Right atrium auricular region (tissue), 2 donors: ENCODE measurements at regions not wholly inside any gene's neighbourhood (a gene's known extent, or its start where the extent isn't known, plus 50 kb on each side); places are given as distances from the start of the nearest gene placed in this dataset.

Source experiments
- DNase-seq: peaks from one replicate; pipeline ENCODE4 v3.0.0-alpha.2; 2019; ENCODE audit warnings: low spot score
- H3K27ac ChIP-seq, 2 donors: fragments of 200-600 bp; sonication (generic); 1 replicate in 1 of 2; 2 replicates in 1 of 2; pipeline ENCODE4 v1.5.1; 2016 to 2019
- H3K27me3 ChIP-seq, 2 donors: fragments of 200-600 bp; sonication (generic); one replicate each; pipeline versions ENCODE4 v1.5.1 to v1.6.0; 2017 to 2019
- H3K36me3 ChIP-seq: fragments of 200-600 bp; sonication (generic); one replicate; pipeline ENCODE4 v1.5.1; 2016
- H3K4me1 ChIP-seq, 2 donors: fragments of 200-600 bp; sonication (generic); one replicate each; pipeline versions ENCODE4 v1.5.1 to v1.6.0; 2017 to 2019
- H3K4me3 ChIP-seq, 2 donors: fragments of 200-600 bp; sonication (generic); 1 replicate in 1 of 2; 2 replicates in 1 of 2; pipeline ENCODE4 v1.5.1; 2017 to 2019; ENCODE audit warnings: mild to moderate bottlenecking in 1 of 2, moderate library complexity in 1 of 2
- H3K9me3 ChIP-seq, 2 donors: fragments of 200-600 bp; sonication (generic); one replicate each; pipeline ENCODE4 v1.5.1; 2019
- TF ChIP-seq, protein P1 (sequence below), 2 donors: fragments of 200-600 bp; sonication (generic); IDR thresholded peaks; one replicate each; pipeline ENCODE4 v1.5.1; 2019; ENCODE audit warnings: antibody characterized with exemption in 2 of 2

DNA sequence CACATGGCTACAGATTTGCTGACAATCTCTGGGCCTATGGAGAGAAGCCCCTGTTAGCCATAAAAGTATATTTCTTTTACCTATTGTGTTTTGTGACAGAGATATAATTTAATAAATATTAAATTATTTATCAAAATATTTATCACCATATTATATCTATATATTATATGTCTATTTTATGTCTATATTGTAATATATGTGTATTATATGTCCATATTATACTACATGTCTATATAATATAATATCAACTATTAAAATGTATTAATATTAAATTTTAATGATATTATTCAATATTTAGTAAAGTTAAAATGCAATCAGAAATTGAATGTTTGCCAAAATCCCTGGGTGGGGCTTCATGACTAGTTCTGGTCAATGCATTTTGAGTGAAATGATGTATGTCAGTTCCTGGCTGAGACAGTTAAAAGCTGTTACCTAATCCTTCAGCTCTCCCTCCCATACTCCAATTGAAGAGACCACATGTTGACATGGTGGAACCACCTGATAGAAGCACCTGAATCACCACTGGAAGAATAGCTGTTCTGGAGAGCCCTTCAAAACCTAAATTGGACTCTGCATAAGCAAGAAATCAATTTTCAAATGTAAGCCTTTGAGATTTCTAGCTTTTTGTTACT is 357.3 kb upstream of the DDHD1 start:
- Histone ChIP-seq H3K9me3 (no peaks in the 10 kb centered on the region), H3K36me3 (no peaks in the 10 kb centered on the region), H3K27ac (peak overlapping the region; percentile 48 to 66), H3K4me1 (no peaks in the 10 kb centered on the region), H3K27me3 (no peaks in the 10 kb centered on the region), H3K4me3 (no peak overlapping the region)
- no peak for DNase-seq
- TF ChIP-seq, protein P1, sequence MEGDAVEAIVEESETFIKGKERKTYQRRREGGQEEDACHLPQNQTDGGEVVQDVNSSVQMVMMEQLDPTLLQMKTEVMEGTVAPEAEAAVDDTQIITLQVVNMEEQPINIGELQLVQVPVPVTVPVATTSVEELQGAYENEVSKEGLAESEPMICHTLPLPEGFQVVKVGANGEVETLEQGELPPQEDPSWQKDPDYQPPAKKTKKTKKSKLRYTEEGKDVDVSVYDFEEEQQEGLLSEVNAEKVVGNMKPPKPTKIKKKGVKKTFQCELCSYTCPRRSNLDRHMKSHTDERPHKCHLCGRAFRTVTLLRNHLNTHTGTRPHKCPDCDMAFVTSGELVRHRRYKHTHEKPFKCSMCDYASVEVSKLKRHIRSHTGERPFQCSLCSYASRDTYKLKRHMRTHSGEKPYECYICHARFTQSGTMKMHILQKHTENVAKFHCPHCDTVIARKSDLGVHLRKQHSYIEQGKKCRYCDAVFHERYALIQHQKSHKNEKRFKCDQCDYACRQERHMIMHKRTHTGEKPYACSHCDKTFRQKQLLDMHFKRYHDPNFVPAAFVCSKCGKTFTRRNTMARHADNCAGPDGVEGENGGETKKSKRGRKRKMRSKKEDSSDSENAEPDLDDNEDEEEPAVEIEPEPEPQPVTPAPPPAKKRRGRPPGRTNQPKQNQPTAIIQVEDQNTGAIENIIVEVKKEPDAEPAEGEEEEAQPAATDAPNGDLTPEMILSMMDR (IDR thresholded peaks at IDR 0.05): no peak

DNA sequence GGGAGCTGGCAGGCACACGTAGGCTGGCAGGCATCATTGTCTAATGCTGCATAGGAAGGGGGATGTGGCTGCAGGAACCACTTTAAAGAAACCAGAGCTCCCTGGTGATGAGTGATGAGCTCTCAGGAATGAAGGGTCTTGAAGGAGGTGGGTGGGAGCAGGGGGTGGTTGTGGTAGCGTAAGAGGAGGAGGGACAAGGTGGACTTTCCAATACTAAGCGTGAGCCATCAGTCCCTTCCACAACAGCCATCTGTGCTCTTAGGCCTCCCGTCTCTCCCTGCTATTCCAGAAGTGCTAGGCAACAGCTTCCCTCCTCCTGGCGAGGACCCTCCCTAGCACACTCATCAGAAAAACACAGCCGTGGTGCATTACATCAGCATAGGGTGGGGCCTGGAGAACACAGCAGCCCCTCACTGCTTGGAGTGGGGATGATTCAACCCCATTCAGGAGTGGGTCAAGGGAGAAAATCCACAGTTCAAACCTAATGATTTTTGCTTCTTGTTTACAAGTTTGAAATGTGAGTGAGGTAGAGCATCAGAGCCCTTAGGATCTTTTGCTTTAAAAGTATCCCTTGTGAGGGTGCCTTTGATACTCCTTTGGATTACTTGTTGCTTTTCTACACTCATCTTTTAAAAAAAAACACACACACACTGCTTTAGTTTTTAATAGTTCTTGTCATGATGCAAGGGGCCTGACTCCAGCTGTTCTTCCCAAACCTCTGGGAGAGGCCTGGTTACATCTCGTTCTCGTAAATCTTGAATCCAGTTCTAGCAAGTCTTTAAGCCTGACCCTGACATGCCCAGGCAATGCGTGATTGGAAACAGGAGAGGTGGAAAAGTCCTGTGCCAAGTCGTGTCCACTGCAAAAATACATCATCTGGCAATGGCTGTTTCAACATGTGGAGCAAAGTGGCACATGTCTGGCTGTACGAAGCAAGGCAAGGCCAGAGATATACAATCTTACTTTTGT is 356.4 kb upstream of the DDHD1 start:
- H3K27ac ChIP-seq: peak overlapping the region; percentile 48 to 66
- H3K36me3 ChIP-seq: no peaks in the 10 kb centered on the region
- H3K4me3 ChIP-seq: no peak overlapping the region
- no peaks in the 10 kb centered on the region for H3K27me3 ChIP-seq
- TF ChIP-seq, protein P1 (IDR thresholded peaks at IDR 0.05): no peak
- H3K4me1 ChIP-seq: no peaks in the 10 kb centered on the region
- H3K9me3 ChIP-seq: no peaks in the 10 kb centered on the region
- DNase-seq: peak; percentile 72

DNA sequence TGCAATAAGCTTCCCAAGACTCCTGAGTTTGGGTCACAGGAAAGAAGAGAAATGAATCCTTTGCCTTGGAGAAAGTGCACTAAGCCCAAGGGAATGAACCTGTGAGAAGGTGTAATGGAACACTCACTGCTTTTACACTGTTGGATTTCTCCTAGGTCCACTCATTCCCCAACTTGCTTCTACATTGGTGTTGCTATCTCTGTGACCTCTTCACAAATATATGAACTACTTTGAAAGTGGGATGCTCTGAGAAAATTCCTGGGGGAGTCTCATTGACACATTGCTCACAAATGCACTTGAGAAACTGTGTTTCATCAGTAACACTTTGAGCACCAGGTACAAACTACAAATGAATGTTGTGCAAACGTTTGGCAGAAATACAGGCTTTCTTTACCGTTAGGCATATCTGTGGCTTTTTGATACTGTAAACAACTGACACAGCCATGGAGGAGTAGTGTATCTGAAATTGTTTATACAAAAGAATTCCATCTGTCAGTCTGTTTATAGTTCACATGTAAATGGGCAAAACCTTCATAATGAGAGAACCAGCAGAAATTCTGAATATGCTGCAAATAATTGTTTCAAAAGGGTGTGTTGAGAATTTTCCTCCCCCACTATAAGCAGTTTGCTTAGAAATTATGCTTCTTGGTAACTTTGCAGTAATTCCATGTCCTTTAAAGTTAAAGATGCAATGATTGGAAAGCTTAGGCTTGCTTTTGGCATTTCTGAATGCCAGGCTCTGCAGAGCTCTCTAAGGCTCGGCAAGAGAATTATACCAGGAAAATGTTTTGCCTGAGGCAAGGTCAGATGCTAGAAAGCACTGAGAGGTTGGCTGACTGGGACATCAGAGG is 348.5 kb upstream of the DDHD1 start:
- no peak overlapping the region for H3K27ac ChIP-seq
- no peaks in the 10 kb centered on the region for H3K4me1 ChIP-seq
- TF ChIP-seq, protein P1 (IDR thresholded peaks at IDR 0.05): no peak
- DNase-seq: no peak
- peaks cover 3 to 13% of the 10 kb centered on the region in 2 donors for H3K9me3 ChIP-seq
- no peak overlapping the region for H3K4me3 ChIP-seq
- no peaks in the 10 kb centered on the region for H3K27me3 ChIP-seq
- no peaks in the 10 kb centered on the region for H3K36me3 ChIP-seq

DNA sequence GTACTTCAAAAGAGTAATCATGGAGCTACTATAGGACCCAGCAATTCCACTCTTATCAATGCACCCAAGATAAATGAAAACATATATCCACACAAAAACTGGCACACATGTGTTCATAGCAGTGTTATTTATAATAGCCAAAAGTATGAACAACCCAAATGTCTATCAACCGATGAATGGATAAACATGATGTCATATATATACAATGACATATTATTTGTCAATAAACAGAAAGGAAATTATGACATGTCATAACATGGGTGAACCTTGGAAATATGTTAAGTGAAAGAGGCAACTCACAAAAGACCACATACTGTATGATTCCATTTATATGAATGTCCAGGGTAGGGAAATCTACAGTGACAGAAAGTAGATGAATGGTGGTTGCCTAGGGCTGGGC is 347.1 kb upstream of the DDHD1 start:
- DNase-seq: no peak
- Histone ChIP-seq H3K27ac (no peak overlapping the region), H3K4me3 (no peak overlapping the region), H3K4me1 (no peaks in the 10 kb centered on the region), H3K27me3 (no peaks in the 10 kb centered on the region), H3K9me3 (peaks cover 3 to 13% of the 10 kb centered on the region in 2 donors), H3K36me3 (no peaks in the 10 kb centered on the region)
- TF ChIP-seq, protein P1 (IDR thresholded peaks at IDR 0.05): no peak

DNA sequence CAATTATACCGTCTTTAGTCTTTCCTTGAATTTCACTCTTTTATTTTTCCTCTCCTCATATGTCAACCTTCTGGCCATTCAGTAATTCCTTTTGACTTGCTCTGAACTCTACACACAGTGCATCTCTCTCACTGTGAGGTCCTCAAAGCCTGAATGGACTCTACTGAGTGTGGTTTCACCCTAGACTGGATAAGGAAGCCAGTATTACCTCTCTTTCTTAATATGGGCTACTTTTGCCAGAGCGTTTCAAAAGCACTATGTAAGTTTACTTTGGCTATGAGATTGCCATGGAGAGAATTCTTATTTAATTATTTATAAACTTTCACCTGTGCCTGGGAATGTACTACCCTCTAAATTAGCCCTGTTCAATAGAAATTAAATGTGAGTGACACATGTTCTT is 343.5 kb upstream of the DDHD1 start:
- no peaks in the 10 kb centered on the region for H3K36me3 ChIP-seq
- no peak overlapping the region for H3K27ac ChIP-seq
- H3K9me3 ChIP-seq: no peaks in the 10 kb centered on the region
- no peaks in the 10 kb centered on the region for H3K4me1 ChIP-seq
- no peak for DNase-seq
- no peak overlapping the region for H3K4me3 ChIP-seq
- TF ChIP-seq, protein P1 (IDR thresholded peaks at IDR 0.05): no peak
- no peaks in the 10 kb centered on the region for H3K27me3 ChIP-seq
